Trophoblast cell (in vitro differentiated cells and primary cell): ENCODE measurements at regions not wholly inside any gene's neighbourhood (a gene's known extent, or its start where the extent isn't known, plus 50 kb on each side); places are given as distances from the start of the nearest gene placed in this dataset.

ENCODE experiments used
- DNase-seq, 2 donors: peaks; one replicate each; pipeline ENCODE4 v3.0.0-alpha.2; 2016
- H2AFZ ChIP-seq: 2 replicates; pipeline ENCODE4 v1.6.1; 2013; ENCODE audit warnings: low read length, moderate library complexity, mild to moderate bottlenecking; ENCODE audit not compliant: insufficient read depth, poor library complexity
- H2AK5ac ChIP-seq: 2 replicates; pipeline ENCODE4 v1.6.1; 2013; ENCODE audit warnings: mild to moderate bottlenecking, low read length
- H2BK120ac ChIP-seq: 2 replicates; pipeline ENCODE4 v1.6.1; 2013; ENCODE audit warnings: low read length, mild to moderate bottlenecking, moderate library complexity; ENCODE audit not compliant: insufficient read depth, poor library complexity
- H2BK12ac ChIP-seq: 2 replicates; pipeline ENCODE4 v1.6.1; 2013; ENCODE audit warnings: mild to moderate bottlenecking, low read length, moderate library complexity
- H2BK5ac ChIP-seq: 2 replicates; pipeline ENCODE4 v1.6.1; 2013; ENCODE audit warnings: low read length, low read depth, moderate library complexity, mild to moderate bottlenecking; ENCODE audit not compliant: poor library complexity
- H3K14ac ChIP-seq: 2 replicates; pipeline ENCODE4 v1.6.1; 2013; ENCODE audit warnings: mild to moderate bottlenecking, low read length
- H3K18ac ChIP-seq: 2 replicates; pipeline ENCODE4 v1.6.1; 2013; ENCODE audit warnings: mild to moderate bottlenecking, low read length
- H3K23ac ChIP-seq: 2 replicates; pipeline ENCODE4 v1.6.1; 2013; ENCODE audit warnings: low read length
- H3K27ac ChIP-seq: 2 replicates; pipeline ENCODE4 v1.5.1; 2013; ENCODE audit warnings: low read depth, mild to moderate bottlenecking, inconsistent platforms, low read length, moderate library complexity
- H3K27me3 ChIP-seq: 2 replicates; pipeline ENCODE4 v1.6.1; 2013; ENCODE audit warnings: inconsistent platforms, mild to moderate bottlenecking, low read length, moderate library complexity; ENCODE audit not compliant: insufficient read depth
- H3K36me3 ChIP-seq, 2 experiments: 1 replicate in 1 of 2; 2 replicates in 1 of 2; pipeline ENCODE4 v1.6.1; 2013; ENCODE audit warnings: low read length in 2 of 2, mild to moderate bottlenecking in 2 of 2, moderate library complexity in 1 of 2; ENCODE audit not compliant: insufficient read depth in 2 of 2, control insufficient read depth in 1 of 2
- H3K4ac ChIP-seq: 2 replicates; pipeline ENCODE4 v1.6.1; 2013; ENCODE audit warnings: low read depth, mild to moderate bottlenecking, low read length, moderate library complexity
- H3K4me1 ChIP-seq, 2 experiments: 1 replicate in 1 of 2; 2 replicates in 1 of 2; pipeline ENCODE4 v1.6.1; 2013; ENCODE audit warnings: low read length in 2 of 2, mild to moderate bottlenecking in 2 of 2, moderate library complexity in 1 of 2; ENCODE audit not compliant: insufficient read depth in 2 of 2, control insufficient read depth in 1 of 2
- H3K4me2 ChIP-seq: 2 replicates; pipeline ENCODE4 v1.6.1; 2013; ENCODE audit warnings: inconsistent platforms, mild to moderate bottlenecking, low read length, moderate library complexity
- H3K4me3 ChIP-seq: 2 replicates; pipeline ENCODE4 v1.5.1; 2013; ENCODE audit warnings: mild to moderate bottlenecking, low read depth, low read length, inconsistent platforms
- H3K79me1 ChIP-seq: one replicate; pipeline ENCODE4 v1.6.1; 2013; ENCODE audit warnings: low read length
- H3K79me2 ChIP-seq: 2 replicates; pipeline ENCODE4 v1.6.1; 2013; ENCODE audit warnings: low read length, mild to moderate bottlenecking; ENCODE audit not compliant: control insufficient read depth, insufficient read depth, poor library complexity
- H3K9ac ChIP-seq: 2 replicates; pipeline ENCODE4 v1.6.1; 2013; ENCODE audit warnings: mild to moderate bottlenecking, low read length
- H3K9me3 ChIP-seq: 2 replicates; pipeline ENCODE4 v1.6.1; 2013; ENCODE audit warnings: low read depth, mild to moderate bottlenecking, control low read depth, inconsistent platforms, low read length; ENCODE audit not compliant: insufficient read depth
- H4K12ac ChIP-seq: 2 replicates; pipeline ENCODE4 v1.6.1; 2013; ENCODE audit warnings: low read depth, mild to moderate bottlenecking, low read length, moderate library complexity
- H4K8ac ChIP-seq: 2 replicates; pipeline ENCODE4 v1.6.1; 2013; ENCODE audit warnings: low read depth, mild to moderate bottlenecking, low read length, moderate library complexity
- H4K91ac ChIP-seq: one replicate; pipeline ENCODE4 v1.6.1; 2013; ENCODE audit warnings: low read depth, mild to moderate bottlenecking, low read length, moderate library complexity
- WGBS: extraction: QIAGEN DNeasy Blood & Tissue Kit; methylation state at CpG from one replicate; pipeline ENCODE4 v1.1.7; 2013; ENCODE audit warnings: missing lambda C conversion rate; ENCODE audit not compliant: insufficient read length, insufficient coverage; ENCODE audit errors: extremely low coverage; 5-methylcytosine and 5-hydroxymethylcytosine counted together

GRCh38 chr5:96332535-96333366 lies 100.3 kb downstream of the PCSK1 start:
- Histone ChIP-seq H4K91ac (no peak overlapping the region), H3K4me1 (peaks cover 0 to 2% of the 10 kb centered on the region in 2 experiments), H3K9ac (no peak overlapping the region), H3K79me1 (no peaks in the 10 kb centered on the region), H3K18ac (no peak overlapping the region), H2BK120ac (no peak overlapping the region), H3K4me2 (no peak overlapping the region), H3K4ac (no peak overlapping the region), H3K9me3 (no peaks in the 10 kb centered on the region), H2BK12ac (no peak overlapping the region), H3K14ac (no peak overlapping the region), H3K79me2 (no peaks in the 10 kb centered on the region), H3K4me3 (no peak overlapping the region), H3K36me3 (no peaks in the 10 kb centered on the region), H3K27ac (no peak overlapping the region), H2AK5ac (no peak overlapping the region), H2AFZ (no peak overlapping the region), H4K12ac (no peak overlapping the region), H3K23ac (no peak overlapping the region), H4K8ac (no peak overlapping the region), H3K27me3 (no peaks in the 10 kb centered on the region), H2BK5ac (no peak overlapping the region)
- WGBS, result no CpG with 5 or more reads among the region's 14 CpGs
- DNase-seq, result no peak

GRCh38 chr5:96331681-96332361 lies 101.2 kb downstream of the PCSK1 start:
- Histone ChIP-seq H3K4me1 (no peaks in the 10 kb centered on the region), H4K8ac (no peak overlapping the region), H3K27ac (no peak overlapping the region), H3K9me3 (no peaks in the 10 kb centered on the region), H3K79me2 (no peaks in the 10 kb centered on the region), H3K27me3 (no peaks in the 10 kb centered on the region), H4K91ac (no peak overlapping the region), H3K79me1 (no peaks in the 10 kb centered on the region), H2BK120ac (no peak overlapping the region), H2BK12ac (no peak overlapping the region), H3K9ac (no peak overlapping the region), H3K14ac (no peak overlapping the region), H3K4me2 (no peak overlapping the region), H2AK5ac (no peak overlapping the region), H2BK5ac (no peak overlapping the region), H3K18ac (no peak overlapping the region), H3K4me3 (no peak overlapping the region), H2AFZ (no peak overlapping the region), H3K36me3 (no peaks in the 10 kb centered on the region), H4K12ac (no peak overlapping the region), H3K23ac (no peak overlapping the region), H3K4ac (no peak overlapping the region)
- WGBS, result no CpG with 5 or more reads among the region's 2 CpGs
- no peak for DNase-seq

- no peak overlapping the region for H3K4me3 ChIP-seq
- H3K79me1 ChIP-seq, result no peaks in the 10 kb centered on the region
- no peak overlapping the region for H3K14ac ChIP-seq
- H3K4me1 ChIP-seq, result no peaks in the 10 kb centered on the region
- no peaks in the 10 kb centered on the region for H3K79me2 ChIP-seq
- H3K4ac ChIP-seq, result no peak overlapping the region
- peak in 1 of 2 donors; percentile 11 for DNase-seq
- H3K23ac ChIP-seq, result no peak overlapping the region
- H2BK120ac ChIP-seq, result no peak overlapping the region
- no peak overlapping the region for H2BK12ac ChIP-seq
- no peak overlapping the region for H2BK5ac ChIP-seq
- no peak overlapping the region for H3K9ac ChIP-seq
- H3K36me3 ChIP-seq, result no peaks in the 10 kb centered on the region
- no peak overlapping the region for H2AFZ ChIP-seq
- no peak overlapping the region for H4K12ac ChIP-seq
- H4K91ac ChIP-seq, result no peak overlapping the region
- no peak overlapping the region for H3K4me2 ChIP-seq
- no peaks in the 10 kb centered on the region for H3K27me3 ChIP-seq
- WGBS, result no CpG with 5 or more reads among the region's 3 CpGs
- H3K9me3 ChIP-seq, result no peaks in the 10 kb centered on the region
- H3K18ac ChIP-seq, result no peak overlapping the region
- H4K8ac ChIP-seq, result no peak overlapping the region
- H2AK5ac ChIP-seq, result no peak overlapping the region
- no peak overlapping the region for H3K27ac ChIP-seq
Measured at GRCh38 chr5:96331210-96331609, 101.8 kb downstream of the PCSK1 start.

- Histone ChIP-seq H3K36me3 (no peaks in the 10 kb centered on the region), H3K79me2 (no peaks in the 10 kb centered on the region), H3K27me3 (no peaks in the 10 kb centered on the region), H4K8ac (no peak overlapping the region), H3K79me1 (no peaks in the 10 kb centered on the region), H3K9ac (no peak overlapping the region), H2BK12ac (no peak overlapping the region), H2BK120ac (no peak overlapping the region), H4K91ac (no peak overlapping the region), H3K4ac (no peak overlapping the region), H3K4me2 (no peak overlapping the region), H3K14ac (no peak overlapping the region), H3K23ac (no peak overlapping the region), H3K27ac (no peak overlapping the region), H3K18ac (no peak overlapping the region), H2BK5ac (no peak overlapping the region), H4K12ac (no peak overlapping the region), H2AK5ac (no peak overlapping the region), H3K9me3 (no peaks in the 10 kb centered on the region), H3K4me3 (no peak overlapping the region), H3K4me1 (no peaks in the 10 kb centered on the region), H2AFZ (no peak overlapping the region)
- no CpG with 5 or more reads among the region's 4 CpGs for WGBS
- DNase-seq, result no peak
Measured at GRCh38 chr5:96330530-96331140, 102.4 kb downstream of the PCSK1 start.
